ENCODE measurements at regions not wholly inside any gene's neighbourhood (a gene's known extent, or its start where the extent isn't known, plus 50 kb on each side); places are given as distances from the start of the nearest gene placed in this dataset.

DNA sequence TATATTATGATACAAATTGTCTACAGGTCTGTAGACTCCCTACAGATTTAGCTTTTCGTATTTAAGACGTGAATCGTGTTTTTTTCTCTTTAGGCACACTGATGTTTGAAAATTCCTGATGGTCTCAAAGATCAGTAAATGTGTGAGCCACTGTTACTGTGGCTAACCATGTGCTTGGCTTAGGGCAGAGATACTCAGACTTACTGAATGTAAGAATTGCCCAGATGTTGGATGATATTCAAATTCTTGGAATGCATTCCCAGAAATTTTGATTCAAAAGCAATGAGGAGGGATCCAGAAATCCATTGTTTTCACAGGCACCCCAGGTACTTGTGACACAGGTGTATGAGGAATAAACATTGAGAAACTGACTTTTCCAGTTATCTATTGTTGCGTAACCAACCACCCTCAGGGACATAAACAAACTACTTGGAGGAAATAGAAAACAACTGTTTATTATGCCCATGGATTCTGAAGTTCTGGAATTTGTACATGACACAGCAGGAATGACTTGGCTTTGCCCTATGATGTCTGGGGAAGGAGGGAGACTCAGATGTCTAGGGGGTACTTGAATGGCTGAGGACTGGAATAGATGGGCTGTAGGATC lies 339.6 kb upstream of the CITED2 start:
- no peak overlapping the region for H3K27ac ChIP-seq (ENCODE audit: low read length)
- Mint-ChIP-seq H3K36me3 (no peaks in the 10 kb centered on the region), H3K9me3 (no peaks in the 10 kb centered on the region), H3K4me3 (no peak overlapping the region), H3K27me3 (peaks cover 1 to 6% of the 10 kb centered on the region in 2 donors), H3K4me1 (no peaks in the 10 kb centered on the region), H3K27ac (no peak overlapping the region)
- POLR2A ChIA-PET = no interaction called here
- ATAC-seq (replicated peaks in 1 of 4) (no peak), DNase-seq (no peak)
- no peaks in the 10 kb centered on the region for H3K36me3 ChIP-seq (ENCODE audit: control insufficient read depth in 2 of 2, extremely low read depth in 1 of 2, insufficient read depth in 1 of 2, low read length in 1 of 2)
- CTCF ChIA-PET = interaction anchor here in 1 of 2 donors (0.6 to 1.1 kb wide), 2 partner anchors 14 to 304 kb away, joined by 6 read pairs; no protein-coding TSS in a partner anchor
- no peaks in the 10 kb centered on the region for H3K27me3 ChIP-seq (replicated peaks in 1 of 2; ENCODE audit: control insufficient read depth in 2 of 2, extremely low read depth in 1 of 2, insufficient read depth in 2 of 2, low read length in 1 of 2)
- H3K9me3 ChIP-seq = no peaks in the 10 kb centered on the region
- H3K4me3 ChIP-seq (ENCODE audit: control insufficient read depth in 1 of 2, extremely low read depth in 1 of 2, low read length in 1 of 2) = no peak overlapping the region
- 67% methylated on average over 1 of the region's 4 CpGs for WGBS (ENCODE audit: insufficient coverage)
- H3K4me1 ChIP-seq (ENCODE audit: control insufficient read depth in 1 of 2, extremely low read depth in 1 of 2, insufficient read depth in 2 of 2, low read length in 2 of 2) = no peaks in the 10 kb centered on the region

- Histone ChIP-seq H3K4me1 (ENCODE audit: control insufficient read depth in 1 of 2, extremely low read depth in 1 of 2, insufficient read depth in 2 of 2, low read length in 2 of 2) (no peaks in the 10 kb centered on the region), H3K9me3 (no peaks in the 10 kb centered on the region), H3K27ac (ENCODE audit: low read length) (no peak overlapping the region), H3K4me3 (ENCODE audit: control insufficient read depth in 1 of 2, extremely low read depth in 1 of 2, low read length in 1 of 2) (no peak overlapping the region), H3K27me3 (replicated peaks in 1 of 2; ENCODE audit: control insufficient read depth in 2 of 2, extremely low read depth in 1 of 2, insufficient read depth in 2 of 2, low read length in 1 of 2) (no peaks in the 10 kb centered on the region), H3K36me3 (ENCODE audit: control insufficient read depth in 2 of 2, extremely low read depth in 1 of 2, insufficient read depth in 1 of 2, low read length in 1 of 2) (no peaks in the 10 kb centered on the region)
- Mint-ChIP-seq H3K9me3 (no peaks in the 10 kb centered on the region), H3K36me3 (no peaks in the 10 kb centered on the region), H3K4me1 (no peaks in the 10 kb centered on the region), H3K27me3 (peaks cover 1 to 6% of the 10 kb centered on the region in 2 donors), H3K4me3 (no peak overlapping the region), H3K27ac (no peak overlapping the region)
- WGBS (ENCODE audit: insufficient coverage) = 71% methylated on average over 1 of the region's 3 CpGs
- no peak for DNase-seq
- POLR2A ChIA-PET = no interaction called here
- no peak for ATAC-seq (replicated peaks in 1 of 4)
- CTCF ChIA-PET = interaction anchor here (0.6 to 1.1 kb wide), 3 partner anchors 13 to 303 kb away, joined by 6 read pairs; no protein-coding TSS in a partner anchor
These were observed 339.0 kb upstream of the CITED2 start for GRCh38 chr6:139713424-139713823.

DNA sequence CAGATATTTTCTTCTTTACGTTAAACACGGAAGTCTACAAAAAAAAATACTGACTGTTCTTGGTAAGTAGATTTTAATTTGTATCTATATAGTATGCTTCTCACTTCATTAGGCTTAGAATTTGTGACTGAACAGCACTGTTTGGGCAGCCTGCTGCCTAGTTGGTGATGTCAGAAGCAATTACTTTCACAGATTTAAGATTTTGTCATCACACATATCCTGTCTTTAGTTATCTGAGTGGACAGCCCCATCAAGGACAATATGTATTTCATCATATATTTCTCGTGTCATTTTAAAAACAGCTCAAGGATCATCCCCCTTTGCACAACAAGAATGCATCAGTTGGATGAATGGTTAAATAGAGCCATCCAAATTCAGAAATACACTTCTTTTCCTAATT lies 338.4 kb upstream of the CITED2 start:
- Mint-ChIP-seq H3K4me1 (no peaks in the 10 kb centered on the region), H3K27ac (no peak overlapping the region), H3K9me3 (no peaks in the 10 kb centered on the region), H3K4me3 (no peak overlapping the region), H3K27me3 (peaks cover 1 to 6% of the 10 kb centered on the region in 2 donors), H3K36me3 (no peaks in the 10 kb centered on the region)
- no peak for DNase-seq
- H3K4me1 ChIP-seq (ENCODE audit: control insufficient read depth in 1 of 2, extremely low read depth in 1 of 2, insufficient read depth in 2 of 2, low read length in 2 of 2) = no peaks in the 10 kb centered on the region
- ChIA-PET CTCF (interaction anchor here in 1 of 2 donors (0.6 kb wide), 1 partner anchor 21 kb away, joined by 6 read pairs; no protein-coding TSS in a partner anchor), POLR2A (no interaction called here)
- H3K4me3 ChIP-seq (ENCODE audit: control insufficient read depth in 1 of 2, extremely low read depth in 1 of 2, low read length in 1 of 2) = no peak overlapping the region
- H3K9me3 ChIP-seq = no peaks in the 10 kb centered on the region
- no peaks in the 10 kb centered on the region for H3K36me3 ChIP-seq (ENCODE audit: control insufficient read depth in 2 of 2, extremely low read depth in 1 of 2, insufficient read depth in 1 of 2, low read length in 1 of 2)
- ATAC-seq (replicated peaks in 1 of 4) = no peak
- H3K27ac ChIP-seq (ENCODE audit: low read length) = no peak overlapping the region
- WGBS (ENCODE audit: insufficient coverage) = no CpG with 5 or more reads among the region's 3 CpGs
- no peaks in the 10 kb centered on the region for H3K27me3 ChIP-seq (replicated peaks in 1 of 2; ENCODE audit: control insufficient read depth in 2 of 2, extremely low read depth in 1 of 2, insufficient read depth in 2 of 2, low read length in 1 of 2)

DNA sequence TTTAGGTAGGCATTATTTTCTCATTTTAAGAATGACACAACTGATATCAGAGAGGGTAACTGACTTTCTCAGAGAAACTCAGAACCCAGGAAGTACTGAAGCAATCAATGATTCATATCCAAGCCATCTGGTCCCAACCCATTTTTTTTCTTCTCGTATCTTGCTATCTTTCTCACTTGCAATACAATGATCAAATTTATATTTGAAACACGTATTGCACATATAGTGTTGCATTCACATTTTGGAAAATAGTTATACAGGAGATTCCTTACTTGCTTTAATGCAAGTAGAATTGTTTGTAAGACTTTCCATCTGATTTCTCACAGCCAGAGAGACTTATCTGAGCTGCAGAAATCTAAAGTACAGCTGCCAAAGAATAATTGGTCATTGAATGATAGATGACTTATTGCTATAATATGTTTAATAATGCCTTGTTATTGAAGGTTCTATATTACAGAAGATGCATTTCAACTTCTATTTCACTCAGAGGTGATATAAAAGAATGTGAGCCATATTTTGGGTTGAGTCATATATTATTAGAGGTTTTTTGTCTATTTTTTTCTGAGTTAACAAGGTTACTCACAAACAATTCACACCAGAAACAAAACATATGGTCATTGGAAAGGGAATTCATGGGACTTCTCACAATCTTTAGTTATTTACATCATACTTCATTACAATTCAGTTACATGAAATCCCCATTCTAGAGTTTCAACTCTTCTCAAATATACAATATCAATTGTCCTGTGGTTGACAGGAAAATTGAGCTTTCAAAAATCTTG lies 337.5 kb upstream of the CITED2 start:
- no peaks in the 10 kb centered on the region for H3K9me3 Mint-ChIP-seq
- no peak for ATAC-seq (replicated peaks in 1 of 4)
- WGBS (ENCODE audit: insufficient coverage) = no CpG with 5 or more reads among the region's 2 CpGs

GRCh38 chr6:139710556-139710955 lies 336.1 kb upstream of the CITED2 start:
- Histone ChIP-seq H3K36me3 (ENCODE audit: control insufficient read depth in 2 of 2, extremely low read depth in 1 of 2, insufficient read depth in 1 of 2, low read length in 1 of 2) (no peaks in the 10 kb centered on the region), H3K9me3 (no peaks in the 10 kb centered on the region), H3K4me1 (ENCODE audit: control insufficient read depth in 1 of 2, extremely low read depth in 1 of 2, insufficient read depth in 2 of 2, low read length in 2 of 2) (no peaks in the 10 kb centered on the region), H3K27ac (ENCODE audit: low read length) (no peak overlapping the region), H3K4me3 (ENCODE audit: control insufficient read depth in 1 of 2, extremely low read depth in 1 of 2, low read length in 1 of 2) (no peak overlapping the region), H3K27me3 (replicated peaks in 1 of 2; ENCODE audit: control insufficient read depth in 2 of 2, extremely low read depth in 1 of 2, insufficient read depth in 2 of 2, low read length in 1 of 2) (no peaks in the 10 kb centered on the region)
- H3K4me3 Mint-ChIP-seq = no peak overlapping the region
- POLR2A ChIA-PET = no interaction called here
- H3K4me1 Mint-ChIP-seq = no peaks in the 10 kb centered on the region
- no peak for DNase-seq
- H3K9me3 Mint-ChIP-seq = no peaks in the 10 kb centered on the region
- no peak for ATAC-seq (replicated peaks in 1 of 4)
- CTCF ChIA-PET = interaction anchor here in 1 of 2 donors (0.6 kb wide), 1 partner anchor 182 kb away, joined by 3 read pairs; no protein-coding TSS in a partner anchor
- no peaks in the 10 kb centered on the region for H3K36me3 Mint-ChIP-seq
- peaks cover 1 to 6% of the 10 kb centered on the region in 2 donors for H3K27me3 Mint-ChIP-seq
- no peak overlapping the region for H3K27ac Mint-ChIP-seq

More for the DNA sequence above, 337.5 kb upstream of the CITED2 start:
- no peaks in the 10 kb centered on the region for H3K36me3 ChIP-seq (ENCODE audit: control insufficient read depth in 2 of 2, extremely low read depth in 1 of 2, insufficient read depth in 1 of 2, low read length in 1 of 2)
- H3K4me1 ChIP-seq (ENCODE audit: control insufficient read depth in 1 of 2, extremely low read depth in 1 of 2, insufficient read depth in 2 of 2, low read length in 2 of 2) = no peaks in the 10 kb centered on the region
- no peaks in the 10 kb centered on the region for H3K4me1 Mint-ChIP-seq
- H3K4me3 ChIP-seq (ENCODE audit: control insufficient read depth in 1 of 2, extremely low read depth in 1 of 2, low read length in 1 of 2) = no peak overlapping the region
- no peak overlapping the region for H3K4me3 Mint-ChIP-seq
- CTCF ChIA-PET = no interaction called here
- H3K27me3 Mint-ChIP-seq = peaks cover 1 to 6% of the 10 kb centered on the region in 2 donors
- POLR2A ChIA-PET = no interaction called here
- no peaks in the 10 kb centered on the region for H3K36me3 Mint-ChIP-seq
- DNase-seq = no peak
- H3K27ac Mint-ChIP-seq = no peak overlapping the region
- H3K27ac ChIP-seq (ENCODE audit: low read length) = no peak overlapping the region
- no peaks in the 10 kb centered on the region for H3K27me3 ChIP-seq (replicated peaks in 1 of 2; ENCODE audit: control insufficient read depth in 2 of 2, extremely low read depth in 1 of 2, insufficient read depth in 2 of 2, low read length in 1 of 2)
- H3K9me3 ChIP-seq = no peaks in the 10 kb centered on the region

- no peaks in the 10 kb centered on the region for H3K27me3 ChIP-seq (replicated peaks in 1 of 2; ENCODE audit: control insufficient read depth in 2 of 2, extremely low read depth in 1 of 2, insufficient read depth in 2 of 2, low read length in 1 of 2)
- no peaks in the 10 kb centered on the region for H3K4me1 Mint-ChIP-seq
These were observed 334.1 kb upstream of the CITED2 start for GRCh38 chr6:139708337-139709199.

More at GRCh38 chr6:139708337-139709199, 334.1 kb upstream of the CITED2 start:
- ChIA-PET POLR2A (no interaction called here), CTCF (interaction anchor here in 1 of 2 donors (0.6 kb wide), 1 partner anchor 78 kb away, joined by 5 read pairs; no protein-coding TSS in a partner anchor)
- Mint-ChIP-seq H3K27me3 (peaks cover 1 to 3% of the 10 kb centered on the region in 2 donors), H3K9me3 (peaks cover 0 to 3% (median 0%) of the 10 kb centered on the region in 3 donors), H3K36me3 (no peaks in the 10 kb centered on the region), H3K4me3 (no peak overlapping the region), H3K27ac (no peak overlapping the region)
- WGBS (ENCODE audit: insufficient coverage) = 83% methylated on average over 3 of the region's 6 CpGs
- Histone ChIP-seq H3K4me3 (ENCODE audit: control insufficient read depth in 1 of 2, extremely low read depth in 1 of 2, low read length in 1 of 2) (no peak overlapping the region), H3K4me1 (ENCODE audit: control insufficient read depth in 1 of 2, extremely low read depth in 1 of 2, insufficient read depth in 2 of 2, low read length in 2 of 2) (no peaks in the 10 kb centered on the region), H3K27ac (ENCODE audit: low read length) (no peak overlapping the region), H3K9me3 (no peaks in the 10 kb centered on the region), H3K36me3 (ENCODE audit: control insufficient read depth in 2 of 2, extremely low read depth in 1 of 2, insufficient read depth in 1 of 2, low read length in 1 of 2) (no peaks in the 10 kb centered on the region)
- DNase-seq (no peak), ATAC-seq (replicated peaks in 1 of 4) (no peak)

All from T-cell (primary cell).